ENCODE measurements at regions not wholly inside any gene's neighbourhood (a gene's known extent, or its start where the extent isn't known, plus 50 kb on each side); places are given as distances from the start of the nearest gene placed in this dataset.

- TF ChIP-seq, protein P1, sequence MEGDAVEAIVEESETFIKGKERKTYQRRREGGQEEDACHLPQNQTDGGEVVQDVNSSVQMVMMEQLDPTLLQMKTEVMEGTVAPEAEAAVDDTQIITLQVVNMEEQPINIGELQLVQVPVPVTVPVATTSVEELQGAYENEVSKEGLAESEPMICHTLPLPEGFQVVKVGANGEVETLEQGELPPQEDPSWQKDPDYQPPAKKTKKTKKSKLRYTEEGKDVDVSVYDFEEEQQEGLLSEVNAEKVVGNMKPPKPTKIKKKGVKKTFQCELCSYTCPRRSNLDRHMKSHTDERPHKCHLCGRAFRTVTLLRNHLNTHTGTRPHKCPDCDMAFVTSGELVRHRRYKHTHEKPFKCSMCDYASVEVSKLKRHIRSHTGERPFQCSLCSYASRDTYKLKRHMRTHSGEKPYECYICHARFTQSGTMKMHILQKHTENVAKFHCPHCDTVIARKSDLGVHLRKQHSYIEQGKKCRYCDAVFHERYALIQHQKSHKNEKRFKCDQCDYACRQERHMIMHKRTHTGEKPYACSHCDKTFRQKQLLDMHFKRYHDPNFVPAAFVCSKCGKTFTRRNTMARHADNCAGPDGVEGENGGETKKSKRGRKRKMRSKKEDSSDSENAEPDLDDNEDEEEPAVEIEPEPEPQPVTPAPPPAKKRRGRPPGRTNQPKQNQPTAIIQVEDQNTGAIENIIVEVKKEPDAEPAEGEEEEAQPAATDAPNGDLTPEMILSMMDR (IDR thresholded peaks at IDR 0.05), result no peak
- TF ChIP-seq POLR2A (IDR thresholded peaks at IDR 0.05), result no peak
Observed at GRCh38 chr21:15141261-15141970, 76.6 kb upstream of the NRIP1 start.

All from heart left ventricle (tissue), 13 donors.